Activated CD8-positive, alpha-beta memory T cell treated with anti-CD3 and anti-CD28 coated beads, Interleukin-2, amount 50 U/mL, for 4 hours (primary cell): ENCODE measurements at regions not wholly inside any gene's neighbourhood (a gene's known extent, or its start where the extent isn't known, plus 50 kb on each side); places are given as distances from the start of the nearest gene placed in this dataset.

Experiments
- DNase-seq: peaks from one replicate; pipeline ENCODE4 v3.0.0-alpha.2; 2020

DNA sequence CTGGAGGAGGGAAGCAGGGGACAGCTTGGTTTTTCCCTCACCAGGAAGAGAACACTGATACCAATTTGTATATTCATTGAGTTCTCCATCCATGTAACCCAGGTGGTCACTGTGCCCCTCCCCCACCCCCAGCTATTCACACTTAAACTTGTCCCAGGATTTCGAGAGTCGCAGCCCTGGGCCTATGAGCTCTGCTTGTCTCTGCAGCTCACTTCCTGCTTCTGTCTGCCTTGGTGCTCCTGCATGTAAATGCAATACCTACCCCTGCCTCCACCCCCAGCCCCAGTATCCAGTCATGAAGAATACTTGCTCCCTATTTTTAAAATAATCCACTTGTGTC, 452.2 kb downstream of the BCL11B start:
- no peak for DNase-seq

GRCh38 chr14:98822917-98823316, 449.1 kb downstream of the BCL11B start:
- no peak for DNase-seq

- no peak for DNase-seq
Observed at GRCh38 chr14:98826618-98827017, 445.4 kb downstream of the BCL11B start.

DNA sequence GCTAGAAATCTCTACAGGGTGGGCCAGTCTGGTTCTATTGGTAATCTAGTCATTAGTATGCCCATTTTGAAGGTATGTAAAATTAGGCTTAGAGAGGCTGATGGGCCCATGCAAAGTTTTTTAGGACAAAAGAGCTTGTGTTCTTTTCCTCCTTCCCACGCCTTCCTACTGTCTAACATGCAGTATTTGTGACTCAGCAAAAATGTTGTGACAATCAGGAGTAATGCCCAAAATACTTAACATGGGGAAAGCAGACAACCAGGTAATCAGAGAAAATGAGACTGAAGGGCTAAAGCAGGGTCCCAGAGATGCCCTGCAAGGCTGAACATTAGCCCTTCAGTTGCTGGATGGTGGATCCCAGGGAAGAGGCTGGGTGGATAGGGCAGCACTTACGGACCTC, 437.9 kb downstream of the BCL11B start:
- no peak for DNase-seq

- no peak for DNase-seq
Observed at GRCh38 chr14:98835051-98835824, 436.8 kb downstream of the BCL11B start.

- no peak for DNase-seq
Observed at GRCh38 chr14:98835825-98836100, 436.2 kb downstream of the BCL11B start.

GRCh38 chr14:98840091-98840490, 431.9 kb downstream of the BCL11B start:
- DNase-seq: no peak

DNA sequence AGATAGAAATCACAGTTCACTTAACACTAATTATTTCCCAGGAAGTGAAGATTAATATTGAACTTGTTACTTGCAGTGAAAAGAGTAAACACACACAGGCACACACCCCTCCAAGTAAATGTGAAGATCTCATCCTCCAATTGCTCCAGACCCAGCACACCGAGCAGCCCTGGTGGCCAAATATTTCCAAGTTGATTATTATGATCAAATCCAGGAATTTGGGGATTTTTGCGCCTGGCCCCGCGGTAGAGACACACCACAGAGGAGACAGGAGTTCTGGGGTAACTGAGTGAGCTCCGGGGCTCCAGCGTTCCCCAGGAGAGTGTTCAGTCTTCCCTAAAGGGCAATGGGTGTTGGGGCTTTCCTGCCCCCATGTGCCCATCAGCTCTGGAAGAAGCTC, 431.5 kb downstream of the BCL11B start:
- DNase-seq: no peak

DNA sequence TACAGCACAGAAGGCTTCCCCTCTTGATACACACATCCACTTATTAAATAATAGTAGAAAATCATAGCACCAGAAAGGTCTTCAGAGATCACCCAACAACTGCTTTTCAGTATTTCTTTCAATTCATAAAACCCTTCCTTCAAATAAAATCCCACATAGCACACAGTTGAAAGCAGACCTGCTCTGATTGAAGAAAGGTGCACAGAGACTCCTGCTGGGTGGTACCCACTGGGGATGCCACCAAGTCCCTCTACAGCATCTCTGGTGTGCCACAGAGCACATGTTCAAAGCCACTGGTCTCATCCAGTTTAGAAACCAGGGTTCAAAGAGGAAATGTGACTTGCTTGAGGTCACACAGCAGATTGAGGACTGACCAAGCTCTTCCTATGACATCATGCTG, 427.5 kb downstream of the BCL11B start:
- DNase-seq: no peak

DNA sequence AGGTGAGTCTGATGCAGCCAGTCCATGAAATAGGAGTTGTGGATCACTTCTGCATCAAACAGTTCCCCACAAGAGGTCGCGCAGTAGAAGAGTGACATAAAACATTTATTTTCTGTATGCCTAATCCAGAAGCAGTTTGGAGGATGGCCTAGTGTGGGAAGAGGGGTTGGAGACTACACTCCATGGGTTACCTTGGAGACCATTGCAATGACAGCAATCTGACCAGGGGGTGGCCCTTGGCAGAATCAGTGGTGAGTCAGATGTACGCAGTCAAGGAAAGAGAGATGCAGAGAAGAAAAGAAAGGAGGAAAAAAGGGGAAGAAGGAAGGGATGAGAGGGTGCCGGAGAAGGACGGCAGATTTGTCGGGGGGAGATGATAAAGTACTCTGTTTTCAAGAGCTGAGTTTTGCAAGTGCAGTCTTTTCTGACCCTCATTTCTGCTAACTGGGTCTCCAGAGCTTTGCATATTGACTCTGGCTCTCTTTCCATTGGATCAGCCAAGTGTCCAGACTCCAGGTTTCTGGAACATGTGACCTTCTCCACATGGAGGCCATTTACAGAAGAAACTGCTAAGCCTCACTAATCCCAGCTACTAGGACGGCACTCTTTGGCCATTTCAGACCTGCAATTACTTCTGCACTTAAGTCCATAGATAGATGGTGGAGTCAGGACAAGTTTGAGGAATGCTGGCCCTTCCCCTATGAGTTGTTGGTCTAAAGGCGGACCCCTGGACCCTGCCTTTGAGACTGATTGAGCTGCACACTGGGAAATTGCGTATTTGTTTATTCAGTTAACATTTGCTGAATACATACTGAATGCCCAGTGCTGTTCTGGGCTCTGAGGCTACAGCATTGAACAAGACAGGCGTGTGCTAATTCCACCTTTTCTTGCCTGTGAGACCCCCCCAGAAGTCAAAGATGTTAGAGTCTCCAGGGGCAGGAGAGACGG, 424.2 kb downstream of the BCL11B start:
- no peak for DNase-seq

GRCh38 chr14:98853063-98853729, 418.8 kb downstream of the BCL11B start:
- DNase-seq: no peak

GRCh38 chr14:98855926-98856715, 415.9 kb downstream of the BCL11B start:
- DNase-seq: no peak

DNA sequence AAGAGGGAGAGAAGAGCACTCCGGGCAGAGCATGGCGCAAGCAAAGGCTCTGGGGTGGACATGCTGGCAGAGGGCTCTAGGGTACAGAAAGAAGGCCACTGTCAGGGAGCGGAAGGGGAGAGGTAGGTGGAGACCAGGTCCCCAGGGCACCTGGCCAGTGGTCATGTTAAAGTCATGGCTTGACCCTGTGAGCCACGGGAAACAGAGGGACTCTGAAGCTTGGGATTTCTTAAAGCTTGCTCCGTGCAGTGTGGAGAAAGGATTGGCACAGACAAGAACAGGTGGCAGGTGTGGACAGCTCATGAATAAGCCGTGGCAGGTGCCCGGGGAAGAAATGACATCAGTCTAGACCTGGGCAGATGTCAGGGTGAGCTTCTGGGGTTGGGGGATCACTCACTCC, 413.8 kb downstream of the BCL11B start:
- DNase-seq: no peak

DNA sequence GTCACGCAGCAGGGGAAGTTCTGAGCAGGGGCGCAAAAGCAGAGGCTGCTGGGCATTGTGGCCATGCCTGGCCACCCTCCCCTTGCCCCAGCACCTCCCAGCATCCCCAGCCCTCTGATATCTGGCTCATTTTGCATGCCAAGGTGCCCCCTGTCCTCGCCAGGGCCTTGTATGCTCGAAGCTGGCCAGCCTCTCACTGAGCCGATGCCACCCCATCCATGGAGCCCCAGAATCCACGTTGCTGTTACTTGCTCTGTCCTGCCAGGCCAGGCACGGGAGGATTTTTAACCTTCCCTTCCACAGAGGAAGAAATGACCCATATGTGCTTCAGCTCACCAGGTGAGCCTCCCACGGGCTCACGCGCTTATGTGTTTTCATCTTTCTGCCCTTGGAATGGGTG, 413.4 kb downstream of the BCL11B start:
- DNase-seq: no peak

DNA sequence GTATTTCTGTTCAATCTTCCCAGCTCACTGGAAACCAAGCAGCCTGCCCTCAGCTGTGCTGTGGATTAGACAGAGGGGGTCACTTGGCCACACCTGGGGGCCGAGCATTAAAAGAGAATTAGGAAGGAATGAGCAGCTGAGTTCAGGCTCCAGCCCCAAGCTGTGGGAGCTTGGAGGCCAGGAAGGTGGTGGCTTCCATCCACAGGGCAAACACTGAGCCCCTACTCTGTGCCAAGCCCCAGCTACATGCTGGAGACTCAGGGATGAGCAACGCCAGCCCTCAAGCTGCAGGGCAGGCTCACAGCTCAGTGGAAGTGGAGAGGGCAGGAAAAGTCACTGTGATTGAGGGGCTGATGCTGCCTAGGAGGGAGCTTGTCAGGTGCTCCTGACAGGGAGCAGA, 412.7 kb downstream of the BCL11B start:
- no peak for DNase-seq

GRCh38 chr14:98864211-98864610, 407.8 kb downstream of the BCL11B start:
- no peak for DNase-seq

DNA sequence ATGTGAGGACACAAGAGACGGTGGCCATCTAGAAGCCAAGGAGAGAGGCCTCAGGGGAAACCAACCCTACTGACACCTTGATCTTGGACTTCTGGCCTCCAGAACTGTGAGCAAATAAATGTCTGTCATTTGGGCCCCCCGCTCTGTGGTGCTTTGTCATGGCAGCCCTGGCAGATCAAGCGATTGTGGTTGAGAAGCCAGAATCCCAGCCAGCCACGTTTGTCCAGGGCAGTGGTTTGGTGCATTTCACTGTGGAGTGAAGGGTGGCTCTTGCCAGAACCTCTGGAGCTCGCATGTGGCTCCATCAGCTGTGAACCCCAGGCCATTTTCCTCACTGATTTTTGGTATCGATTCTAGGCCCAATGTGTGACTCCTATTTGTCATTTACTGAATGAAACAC, 404.9 kb downstream of the BCL11B start:
- no peak for DNase-seq

- no peak for DNase-seq
Observed at GRCh38 chr14:98867726-98868125, 404.3 kb downstream of the BCL11B start.

- DNase-seq: no peak
Observed at GRCh38 chr14:98868866-98869265, 403.1 kb downstream of the BCL11B start.

GRCh38 chr14:98871796-98872195, 400.2 kb downstream of the BCL11B start:
- no peak for DNase-seq

- DNase-seq: no peak
Observed at GRCh38 chr14:98877065-98877464, 394.9 kb downstream of the BCL11B start.

GRCh38 chr14:98878282-98878681, 393.7 kb downstream of the BCL11B start:
- no peak for DNase-seq

GRCh38 chr14:98886982-98887381, 385.0 kb downstream of the BCL11B start:
- DNase-seq: no peak
